PFSK-1 (cell line): ENCODE measurements at regions not wholly inside any gene's neighbourhood (a gene's known extent, or its start where the extent isn't known, plus 50 kb on each side); places are given as distances from the start of the nearest gene placed in this dataset.

Experiments used
- FOXP2 ChIP-seq: optimal IDR thresholded peaks from 2 replicates; pipeline ENCODE3; 2011; ENCODE audit warnings: borderline replicate concordance, control low read depth, inconsistent platforms; ENCODE audit not compliant: insufficient read depth; ENCODE audit errors: extremely low read length, extremely low read depth
- POLR2AphosphoS5 ChIP-seq: IDR thresholded peaks from 2 replicates; pipeline ENCODE4 v1.6.1; 2012; ENCODE audit warnings: low read depth, mild to moderate bottlenecking, control low read depth, low read length, moderate library complexity
- REST ChIP-seq, 2 experiments: IDR thresholded peaks; 2 replicates each; pipeline versions ENCODE4 v1.6.1 to v1.8.0; 2011 to 2012; ENCODE audit warnings: low read depth in 2 of 2, low read length in 2 of 2, control low read depth in 1 of 2, inconsistent platforms in 1 of 2, mild to moderate bottlenecking in 1 of 2, moderate library complexity in 1 of 2; ENCODE audit not compliant: insufficient read depth in 1 of 2
- SIN3A ChIP-seq: IDR thresholded peaks from 2 replicates; pipeline ENCODE4 v1.6.1; 2012; ENCODE audit warnings: mild to moderate bottlenecking, low read length, moderate library complexity, borderline replicate concordance; ENCODE audit not compliant: insufficient read depth
- TAF1 ChIP-seq: IDR thresholded peaks from 2 replicates; pipeline ENCODE4 v1.6.1; 2012; ENCODE audit warnings: low read length, control low read depth, borderline replicate concordance; ENCODE audit not compliant: insufficient read depth

- no peak for TF ChIP-seq REST (IDR thresholded peaks at IDR 0.05; ENCODE audit: insufficient read depth in 1 of 2, low read depth in 2 of 2, low read length in 2 of 2)
- TF ChIP-seq FOXP2 = no peak
- TF ChIP-seq TAF1 = no peak
- TF ChIP-seq POLR2AphosphoS5 = no peak
- TF ChIP-seq SIN3A = no peak
Measured at GRCh38 chr1:71191520-71191919, 110.7 kb upstream of the ZRANB2 start.

GRCh38 chr1:71190843-71191242 lies 110.0 kb upstream of the ZRANB2 start:
- TF ChIP-seq REST (IDR thresholded peaks at IDR 0.05; ENCODE audit: insufficient read depth in 1 of 2, low read depth in 2 of 2, low read length in 2 of 2) (no peak), FOXP2 (no peak), TAF1 (no peak), SIN3A (no peak)

- TF ChIP-seq REST (IDR thresholded peaks at IDR 0.05; ENCODE audit: insufficient read depth in 1 of 2, low read depth in 2 of 2, low read length in 2 of 2) = no peak
- TF ChIP-seq POLR2AphosphoS5 = no peak
- no peak for TF ChIP-seq FOXP2
- no peak for TF ChIP-seq TAF1
- TF ChIP-seq SIN3A = no peak
Measured at GRCh38 chr1:71184410-71184809, 103.6 kb upstream of the ZRANB2 start.

- TF ChIP-seq TAF1 = no peak
- no peak for TF ChIP-seq POLR2AphosphoS5
- TF ChIP-seq SIN3A = no peak
- no peak for TF ChIP-seq REST (IDR thresholded peaks at IDR 0.05; ENCODE audit: insufficient read depth in 1 of 2, low read depth in 2 of 2, low read length in 2 of 2)
- TF ChIP-seq FOXP2 = no peak
Measured at GRCh38 chr1:71179997-71180396, 99.2 kb upstream of the ZRANB2 start.

DNA sequence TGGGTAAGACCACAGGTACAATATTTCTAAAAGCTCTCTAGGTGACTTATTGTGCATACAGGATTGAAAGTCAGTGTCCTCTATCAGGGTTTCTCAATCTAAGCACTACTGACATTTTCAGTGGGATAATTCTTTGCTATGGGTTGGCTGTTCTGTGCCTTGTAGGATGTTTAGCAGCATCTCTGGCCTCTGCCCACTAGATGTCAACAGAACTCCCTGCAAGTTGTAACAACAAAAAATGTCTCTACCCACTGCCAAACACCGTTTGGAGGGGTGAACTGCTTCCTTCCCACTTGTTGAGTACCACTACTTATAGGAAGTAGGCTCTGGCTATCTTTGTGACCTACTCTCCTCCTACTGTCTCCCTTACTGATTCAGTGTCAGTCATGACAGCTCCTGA lies 90.1 kb upstream of the ZRANB2 start:
- no peak for TF ChIP-seq TAF1
- TF ChIP-seq FOXP2 = no peak
- TF ChIP-seq REST (IDR thresholded peaks at IDR 0.05; ENCODE audit: insufficient read depth in 1 of 2, low read depth in 2 of 2, low read length in 2 of 2) = no peak
